CD4-positive, alpha-beta T cell treated with Interleukin-21 for 1 hour (primary cell): ENCODE measurements at regions not wholly inside any gene's neighbourhood (a gene's known extent, or its start where the extent isn't known, plus 50 kb on each side); places are given as distances from the start of the nearest gene placed in this dataset.

Source experiments
- DNase-seq: peaks from one replicate; pipeline ENCODE4 v3.0.0-alpha.2; 2020

DNA sequence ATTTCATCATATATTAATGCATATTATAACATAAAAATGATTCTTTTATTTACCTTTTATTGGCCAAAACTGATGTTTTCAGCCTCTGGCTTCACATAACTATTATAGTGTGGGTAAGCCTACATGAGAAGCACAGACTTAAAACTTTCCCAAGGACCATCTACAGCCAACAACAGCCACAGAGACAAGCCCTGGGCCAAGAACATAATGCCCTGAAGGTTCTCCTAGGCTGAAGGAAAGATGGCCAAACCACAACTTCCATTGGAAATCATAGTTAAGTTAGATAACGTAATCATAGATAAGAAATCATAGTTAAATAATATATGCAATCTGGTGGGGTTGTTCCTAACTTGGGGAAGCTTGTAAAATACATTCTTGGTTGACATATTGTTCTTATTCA, 280.0 kb upstream of the EMCN start:
- no peak for DNase-seq

- no peak for DNase-seq
Measured at GRCh38 chr4:100797356-100797755, 279.5 kb upstream of the EMCN start.

GRCh38 chr4:100796332-100796731, 278.5 kb upstream of the EMCN start:
- DNase-seq: no peak

GRCh38 chr4:100795581-100795980, 277.8 kb upstream of the EMCN start:
- no peak for DNase-seq

DNA sequence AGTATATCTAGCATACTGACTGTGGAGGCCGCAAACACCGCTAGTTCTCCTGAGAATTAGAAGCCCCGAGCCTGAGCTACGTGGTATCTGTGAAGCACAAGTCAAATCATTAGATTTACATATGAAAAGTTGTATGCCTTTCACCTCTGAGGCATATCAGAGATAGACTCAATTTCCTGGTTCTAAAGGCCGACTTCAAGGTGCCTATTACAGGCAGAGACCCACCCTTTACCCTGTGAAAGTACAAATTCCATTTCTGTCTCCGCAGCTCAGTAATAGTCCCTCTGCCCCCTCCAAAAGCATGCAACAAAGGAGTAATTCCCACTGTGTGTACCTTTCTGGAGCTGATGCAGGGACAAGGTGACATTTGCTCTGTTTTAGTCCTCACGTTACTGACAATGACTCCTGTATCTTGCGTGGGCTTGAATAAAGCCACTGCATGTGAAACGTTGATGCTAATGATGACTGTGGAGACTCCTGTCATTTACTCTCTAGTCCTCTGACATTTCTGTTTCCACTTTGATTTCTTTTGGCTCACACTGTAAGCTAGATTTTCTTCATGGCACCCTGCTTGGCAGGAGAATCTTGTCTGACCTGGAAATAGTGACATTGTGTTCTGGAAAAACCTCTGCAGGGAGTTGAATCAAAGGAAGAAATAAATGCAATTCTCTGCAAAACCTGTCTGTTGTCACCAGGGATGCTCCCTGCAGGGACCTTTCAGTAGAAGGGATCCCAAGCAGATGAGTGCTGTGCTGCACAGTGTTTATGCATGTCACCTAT, 273.2 kb upstream of the EMCN start:
- DNase-seq: no peak

- no peak for DNase-seq
Measured at GRCh38 chr4:100789991-100790390, 272.2 kb upstream of the EMCN start.

- no peak for DNase-seq
Measured at GRCh38 chr4:100786481-100786880, 268.7 kb upstream of the EMCN start.

- no peak for DNase-seq
Measured at GRCh38 chr4:100782356-100782755, 264.5 kb upstream of the EMCN start.

DNA sequence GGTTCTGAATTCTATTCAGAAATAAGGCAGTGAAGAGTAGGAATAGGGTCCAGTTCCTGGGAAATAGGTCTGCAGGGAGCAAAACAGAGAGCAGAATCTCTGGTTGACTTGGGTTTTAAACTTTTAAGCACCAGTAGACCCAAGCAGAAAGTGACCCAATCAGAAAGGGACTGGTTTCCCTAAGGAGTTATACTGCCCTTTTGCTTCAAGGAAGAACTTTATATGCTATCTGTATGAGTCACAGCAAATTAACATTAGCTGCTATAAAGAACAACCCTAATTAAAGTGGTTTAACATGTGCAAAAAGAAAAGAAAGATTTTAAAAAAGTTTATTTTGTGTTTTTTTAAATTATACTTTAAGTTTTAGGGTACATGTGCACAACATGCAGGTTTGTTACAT, 263.6 kb upstream of the EMCN start:
- DNase-seq: no peak

DNA sequence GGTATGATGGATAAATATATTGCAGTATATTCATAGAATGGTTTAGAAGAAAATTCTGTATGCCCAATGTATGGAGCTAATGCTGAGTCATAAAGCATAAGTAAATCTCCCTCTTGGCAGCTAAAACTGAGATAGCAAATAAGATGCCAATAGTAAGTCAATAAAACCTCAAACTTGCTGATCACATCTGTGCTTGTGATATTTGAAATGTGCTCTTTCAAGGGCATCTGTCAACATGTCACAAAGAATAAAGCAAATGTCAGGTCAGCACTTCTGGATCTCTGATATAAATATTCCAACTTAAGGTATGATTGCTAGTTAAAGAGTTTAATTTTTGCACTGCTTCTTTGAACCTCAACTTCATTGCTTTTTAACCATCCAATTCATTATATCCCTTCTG, 262.3 kb upstream of the EMCN start:
- no peak for DNase-seq

GRCh38 chr4:100778431-100778830, 260.6 kb upstream of the EMCN start:
- DNase-seq: no peak

GRCh38 chr4:100762738-100763137, 244.9 kb upstream of the EMCN start:
- DNase-seq: no peak

GRCh38 chr4:100754751-100755150, 236.9 kb upstream of the EMCN start:
- no peak for DNase-seq

DNA sequence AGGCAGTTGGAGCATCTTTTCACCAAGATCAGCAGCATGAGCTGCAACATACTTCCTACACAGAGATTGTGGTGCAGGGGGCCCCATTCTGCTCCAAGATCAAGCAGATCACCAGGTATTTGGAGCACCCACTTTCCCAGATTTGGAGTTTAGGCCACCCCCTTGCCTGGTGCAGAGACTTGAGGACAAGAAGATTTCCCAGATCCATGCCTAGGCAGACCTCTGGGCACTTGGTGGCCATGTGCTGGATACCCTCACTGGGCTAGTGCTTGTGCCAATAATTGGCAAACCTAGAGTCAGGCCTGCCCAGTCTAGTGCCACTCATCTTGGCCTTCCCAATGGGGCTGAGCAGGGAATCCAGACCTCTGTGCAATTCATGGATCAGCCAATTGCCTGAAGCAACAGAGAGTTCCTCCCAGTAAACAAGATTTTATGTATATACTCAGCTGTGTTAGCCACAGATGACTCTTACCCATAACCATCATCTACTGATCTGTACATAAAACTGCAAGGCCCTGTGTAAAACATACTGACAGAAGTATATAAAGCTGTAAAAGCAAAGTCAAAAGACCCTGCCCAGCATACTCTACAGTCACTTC, 228.4 kb upstream of the EMCN start:
- no peak for DNase-seq

DNA sequence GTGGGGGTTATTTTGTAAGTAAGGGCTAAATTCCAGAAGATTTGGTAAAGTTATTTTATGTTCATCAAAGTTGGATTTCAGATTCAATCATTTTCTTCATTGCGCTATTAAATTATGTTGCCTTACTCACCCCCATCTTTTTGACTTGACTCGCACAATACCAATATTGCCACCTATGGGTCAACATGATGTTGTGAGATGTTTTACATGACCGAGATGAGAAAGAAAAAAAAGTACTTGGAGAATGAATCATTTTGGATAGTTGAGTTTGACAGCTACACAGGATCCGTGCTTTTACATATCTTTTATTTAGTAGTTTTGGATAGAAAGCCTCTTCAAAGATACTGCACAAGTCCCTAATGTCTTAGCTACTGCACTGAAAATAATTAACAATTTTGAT, 224.2 kb upstream of the EMCN start:
- DNase-seq: peak; percentile 1

DNA sequence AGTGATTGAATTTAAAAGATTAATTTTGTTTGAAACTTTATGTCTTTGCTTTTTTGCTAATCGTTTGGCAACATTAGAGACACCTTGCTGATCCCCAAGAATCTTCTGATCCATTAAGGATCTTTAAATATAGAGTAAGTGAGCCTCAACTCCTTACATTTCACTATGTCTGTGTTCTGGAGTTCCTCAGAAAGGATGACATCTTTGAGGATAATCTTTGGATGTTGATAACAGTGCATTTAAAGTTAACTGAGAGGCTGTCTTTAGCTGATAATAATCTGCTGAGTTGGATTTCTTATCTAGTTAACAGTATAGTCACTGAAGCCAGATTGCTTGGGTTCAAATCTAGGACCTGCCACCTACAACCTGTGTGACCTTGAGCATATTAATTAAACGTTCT, 221.6 kb upstream of the EMCN start:
- no peak for DNase-seq

- no peak for DNase-seq
Measured at GRCh38 chr4:100738196-100739165, 220.7 kb upstream of the EMCN start.

- DNase-seq: no peak
Measured at GRCh38 chr4:100736641-100737451, 219.0 kb upstream of the EMCN start.

GRCh38 chr4:100728861-100729260, 211.0 kb upstream of the EMCN start:
- no peak for DNase-seq

GRCh38 chr4:100722866-100723459, 205.1 kb upstream of the EMCN start:
- no peak for DNase-seq

DNA sequence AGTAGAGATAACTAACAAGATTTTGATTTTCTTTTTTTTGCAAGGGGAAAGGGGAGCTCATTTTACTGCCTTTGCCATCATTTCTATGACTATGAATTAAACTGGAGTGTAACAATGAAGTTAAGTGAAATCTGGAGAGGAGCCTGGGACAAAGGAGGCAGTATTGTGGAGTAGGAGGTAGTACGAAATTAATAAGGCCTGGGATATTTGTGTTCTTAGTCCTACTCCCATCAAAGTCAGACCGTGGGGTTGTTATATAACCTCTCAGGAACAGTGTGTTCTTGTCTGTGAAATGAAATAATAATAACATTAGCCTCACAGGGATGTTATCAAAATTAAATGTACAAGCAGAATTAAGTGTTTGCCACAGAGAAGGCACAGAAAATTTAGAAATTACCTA, 204.3 kb upstream of the EMCN start:
- DNase-seq: no peak

GRCh38 chr4:100721490-100721889, 203.7 kb upstream of the EMCN start:
- DNase-seq: no peak
